AG09309 (cell line): ENCODE measurements at regions not wholly inside any gene's neighbourhood (a gene's known extent, or its start where the extent isn't known, plus 50 kb on each side); places are given as distances from the start of the nearest gene placed in this dataset.

ENCODE experiments used
- DNase-seq: peaks from one replicate; pipeline ENCODE4 v3.0.0-alpha.2; 2010; ENCODE audit warnings: low read depth
- H3K4me3 ChIP-seq: 2 replicates; pipeline ENCODE4 v1.5.1; 2011; ENCODE audit warnings: mild to moderate bottlenecking, low read depth, low read length, moderate library complexity; ENCODE audit not compliant: control insufficient read depth
- CTCF ChIP-seq: IDR thresholded peaks from 2 replicates; pipeline ENCODE4 v1.5.1; 2011; ENCODE audit warnings: mild to moderate bottlenecking, low read depth, low read length, inconsistent platforms; ENCODE audit not compliant: insufficient read depth, control insufficient read depth; ENCODE audit errors: missing control alignments

DNA sequence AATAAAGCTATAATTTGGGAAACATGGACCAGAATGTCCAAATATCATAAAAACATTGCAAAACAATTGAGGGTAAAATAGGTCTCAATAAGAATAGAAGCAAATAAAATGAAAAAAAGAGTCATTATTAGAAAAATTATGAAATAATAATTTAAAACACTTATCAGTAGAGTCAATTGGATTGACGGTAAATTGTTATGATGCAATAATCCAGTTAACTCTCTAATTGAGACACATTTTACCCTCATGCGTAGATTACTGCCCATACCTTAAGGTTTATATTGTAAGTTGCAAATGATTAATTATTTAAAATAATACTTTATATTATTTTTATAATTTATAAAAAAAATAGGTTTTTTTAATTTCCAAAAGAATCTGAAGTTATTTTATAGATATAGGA is 73.4 kb upstream of the POU1F1 start:
- no peak overlapping the region for H3K4me3 ChIP-seq
- no peak for DNase-seq
- no peak for TF ChIP-seq CTCF

DNA sequence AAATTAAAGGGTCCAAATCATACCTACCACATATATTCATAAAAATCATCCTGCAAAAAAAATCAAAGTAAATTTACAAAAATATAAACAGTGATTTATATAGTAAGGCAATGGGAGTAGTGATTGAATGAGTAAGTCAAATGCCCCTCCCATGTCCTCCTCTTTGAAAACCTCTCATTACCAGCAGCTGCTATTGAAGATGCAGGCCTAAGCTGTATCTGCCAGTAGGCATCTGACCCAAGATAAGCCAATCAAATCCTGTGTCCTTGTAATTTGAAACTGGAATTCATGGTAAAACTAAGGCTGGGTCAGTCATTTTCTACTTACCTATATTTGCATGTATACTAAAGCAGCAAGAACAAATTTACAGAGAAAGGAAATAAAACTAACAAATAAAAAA is 60.4 kb upstream of the POU1F1 start:
- no peak for DNase-seq
- H3K4me3 ChIP-seq, result no peak overlapping the region
- TF ChIP-seq CTCF, result no peak

GRCh38 chr3:87335931-87336330 is 59.5 kb upstream of the POU1F1 start:
- TF ChIP-seq CTCF, result no peak
- DNase-seq, result no peak
- H3K4me3 ChIP-seq, result no peak overlapping the region

DNA sequence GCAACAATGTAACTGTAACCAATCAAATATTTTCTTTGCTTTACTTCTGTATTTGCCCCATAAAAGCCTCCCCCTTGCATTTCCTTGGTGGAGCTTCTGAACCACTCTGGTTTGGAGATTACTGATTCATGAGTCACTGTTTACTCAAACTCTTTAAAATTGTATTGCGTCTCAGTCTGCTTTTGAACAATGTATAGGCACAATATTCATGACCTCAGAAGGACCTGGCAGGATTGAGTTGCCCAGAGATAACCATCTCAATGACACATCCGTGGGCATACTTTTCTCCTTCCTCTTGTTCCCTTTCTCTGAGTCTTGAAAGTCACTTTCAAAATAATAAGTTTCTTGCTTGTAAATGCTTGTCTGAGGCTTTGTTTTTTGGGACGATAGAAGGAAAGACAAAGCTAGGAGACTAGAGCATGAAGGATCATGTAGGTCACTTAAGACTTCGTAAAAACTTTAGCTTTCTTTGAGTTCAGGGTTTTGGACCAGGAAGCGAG is 57.1 kb upstream of the POU1F1 start:
- TF ChIP-seq CTCF, result no peak
- DNase-seq, result peak; percentile 73
- H3K4me3 ChIP-seq, result no peak overlapping the region

GRCh38 chr3:87332789-87333188 is 56.4 kb upstream of the POU1F1 start:
- DNase-seq, result no peak
- no peak for TF ChIP-seq CTCF
- H3K4me3 ChIP-seq, result no peak overlapping the region

- no peak for DNase-seq
- no peak overlapping the region for H3K4me3 ChIP-seq
- TF ChIP-seq CTCF, result no peak
These were observed 52.7 kb upstream of the POU1F1 start for GRCh38 chr3:87329065-87329464.
